ENCODE measurements at regions not wholly inside any gene's neighbourhood (a gene's known extent, or its start where the extent isn't known, plus 50 kb on each side); places are given as distances from the start of the nearest gene placed in this dataset.

GRCh38 chr10:130997267-130998045 lies 314.1 kb downstream of the TCERG1L start:
- intact Hi-C loops (cut with micrococcal nuclease), result no loop called here
- H2BK5ac ChIP-seq (ENCODE audit: low read depth, low read length, poor library complexity, severe bottlenecking), result no peak overlapping the region
- no peak overlapping the region for H3K4me2 ChIP-seq (ENCODE audit: low read depth, low read length)
- no peak overlapping the region for H3K56ac ChIP-seq (ENCODE audit: extremely low read depth, insufficient read depth, low read length)
- no peak overlapping the region for H3K4ac ChIP-seq (ENCODE audit: low read depth, low read length)
- BruUV-seq (replicated peaks), result no TSS peak
- H3K27ac ChIP-seq (ENCODE audit: insufficient read depth, low read length), result no peak overlapping the region
- no peaks in the 10 kb centered on the region for H3K36me3 ChIP-seq (ENCODE audit: control insufficient read depth, insufficient read depth, low read length)
- no peak overlapping the region for H3K23ac ChIP-seq (ENCODE audit: low read depth, low read length)
- no peaks in the 10 kb centered on the region for H3K27me3 ChIP-seq (ENCODE audit: control insufficient read depth, insufficient read depth, low read length)
- no peak overlapping the region for H3K4me3 ChIP-seq (ENCODE audit: insufficient read depth, low read depth, low read length)
- no peak overlapping the region for H3K9ac ChIP-seq (ENCODE audit: low read depth, low read length)
- H3K14ac ChIP-seq (replicated peaks; ENCODE audit: low read depth, low read length), result no peak overlapping the region
- ChIA-PET CTCF (no interaction called here), POLR2A (ENCODE audit: unreplicated experiment) (no interaction called here)
- no peak for ATAC-seq (ENCODE audit: low read depth)
- no peak overlapping the region for H2BK20ac ChIP-seq (ENCODE audit: low read depth, low read length)
- no peak overlapping the region for H2BK15ac ChIP-seq (ENCODE audit: low read depth, low read length)
- no peak overlapping the region for H3K18ac ChIP-seq (ENCODE audit: low read depth, low read length)
- WGBS, 2 experiments (ENCODE audit: extremely low coverage in 2 of 2, insufficient read length in 1 of 2), result 80% methylated on average over 2 of the region's 8 CpGs; no CpG with 5 or more reads in 1 of the 2 experiments
- no peaks in the 10 kb centered on the region for H4K20me1 ChIP-seq (ENCODE audit: insufficient read depth, low read length)
- no peak overlapping the region for H2AFZ ChIP-seq (replicated peaks; ENCODE audit: low read length, poor library complexity)
- no peak overlapping the region for H4K91ac ChIP-seq (ENCODE audit: insufficient read depth, low read depth, low read length)
- in situ Hi-C loops (cut with MboI; ENCODE audit: low sequenced_read_pairs), result no loop called here
- H2AK9ac ChIP-seq (replicated peaks; ENCODE audit: low read depth, low read length, poor library complexity), result no peak overlapping the region
- no peaks in the 10 kb centered on the region for H3K79me1 ChIP-seq (ENCODE audit: low read depth in 1 of 2, low read length in 2 of 2)
- no peak overlapping the region for H2AK5ac ChIP-seq (ENCODE audit: low read depth, low read length)
- H2BK120ac ChIP-seq (ENCODE audit: low read depth, low read length), result no peak overlapping the region
- H3K4me1 ChIP-seq (ENCODE audit: control insufficient read depth, insufficient read depth, low read length), result no peaks in the 10 kb centered on the region
- TF ChIP-seq SMC3 (IDR thresholded peaks at IDR 0.05; ENCODE audit: low read depth, low read length) (no peak), MAFK (IDR thresholded peaks at IDR 0.05; ENCODE audit: low read depth, low read length) (no peak), RFX5 (IDR thresholded peaks at IDR 0.05; ENCODE audit: low read depth, low read length) (no peak), POLR2A (IDR thresholded peaks at IDR 0.05; ENCODE audit: low read depth, low read length) (no peak), BHLHE40 (IDR thresholded peaks at IDR 0.05; ENCODE audit: low read depth, low read length) (no peak), FOS (IDR thresholded peaks at IDR 0.05; ENCODE audit: low read depth, low read length) (no peak)
- no peak for DNase-seq
- H4K5ac ChIP-seq (ENCODE audit: low read depth, low read length), result no peak overlapping the region
- H3K9me1 ChIP-seq (ENCODE audit: insufficient read depth, low read length), result no peaks in the 10 kb centered on the region
- H3K9me3 ChIP-seq (ENCODE audit: control insufficient read depth, insufficient read depth, low read length), result peaks cover 48% of the 10 kb centered on the region
- dilution Hi-C loops (cut with HindIII; ENCODE audit: low sequenced_read_pairs, unreplicated experiment), result no loop called here
- H4K8ac ChIP-seq (ENCODE audit: low read depth in 2 of 2, low read length in 2 of 2), result no peak overlapping the region
